Choroid plexus epithelial cell (primary cell): ENCODE measurements at regions not wholly inside any gene's neighbourhood (a gene's known extent, or its start where the extent isn't known, plus 50 kb on each side); places are given as distances from the start of the nearest gene placed in this dataset.

Experiments
- DNase-seq: peaks from one replicate; pipeline ENCODE4 v3.0.0-alpha.2; 2010; ENCODE audit warnings: low read depth
- H3K4me3 ChIP-seq: 2 replicates; pipeline ENCODE4 v1.5.1; 2011; ENCODE audit warnings: low read depth, mild to moderate bottlenecking, control low read depth, low read length, moderate library complexity
- CTCF ChIP-seq: conservative IDR thresholded peaks from 2 replicates; pipeline ENCODE4 v1.5.1; 2011; ENCODE audit warnings: low read depth, mild to moderate bottlenecking, control low read depth, inconsistent platforms, low read length, moderate library complexity

- DNase-seq = no peak
- no peak overlapping the region for H3K4me3 ChIP-seq
- no peak for TF ChIP-seq CTCF
These were observed 386.4 kb downstream of the BCL11A start for GRCh38 chr2:60167089-60167488.

- no peak for TF ChIP-seq CTCF
- DNase-seq = no peak
- no peak overlapping the region for H3K4me3 ChIP-seq
These were observed 389.8 kb downstream of the BCL11A start for GRCh38 chr2:60163691-60164090.

GRCh38 chr2:60159519-60159918 is 393.9 kb downstream of the BCL11A start:
- TF ChIP-seq CTCF = no peak
- H3K4me3 ChIP-seq = no peak overlapping the region
- DNase-seq = no peak

GRCh38 chr2:60158262-60158661 is 395.2 kb downstream of the BCL11A start:
- no peak for DNase-seq
- no peak for TF ChIP-seq CTCF
- no peak overlapping the region for H3K4me3 ChIP-seq

GRCh38 chr2:60157283-60157682 is 396.2 kb downstream of the BCL11A start:
- no peak overlapping the region for H3K4me3 ChIP-seq
- no peak for DNase-seq
- TF ChIP-seq CTCF = no peak

GRCh38 chr2:60154142-60154541 is 399.3 kb downstream of the BCL11A start:
- H3K4me3 ChIP-seq = no peak overlapping the region
- TF ChIP-seq CTCF = no peak
- DNase-seq = no peak

- peak; percentile 50 for DNase-seq
- TF ChIP-seq CTCF = peak; percentile 69
- H3K4me3 ChIP-seq = no peak overlapping the region
These were observed 401.1 kb downstream of the BCL11A start for GRCh38 chr2:60152226-60152833.
